Body of pancreas (tissue), 4 donors: ENCODE measurements at regions not wholly inside any gene's neighbourhood (a gene's known extent, or its start where the extent isn't known, plus 50 kb on each side); places are given as distances from the start of the nearest gene placed in this dataset.

Experiments used
- CTCF ChIP-seq, 7 experiments: fragments of 450-650 bp in 4 of 7; fragments of 200-600 bp in 3 of 7; sonication (generic) in 3 of 7; IDR thresholded peaks; one replicate each; pipeline ENCODE4 v1.5.1; 2016 to 2019; ENCODE audit warnings: antibody characterized with exemption in 7 of 7
- POLR2A ChIP-seq, 3 donors: fragments of 450-650 bp; IDR thresholded peaks; one replicate each; pipeline ENCODE4 v1.6.1; 2016; ENCODE audit warnings: antibody characterized with exemption in 3 of 3, mild to moderate bottlenecking in 2 of 3

- no peak for TF ChIP-seq CTCF (IDR thresholded peaks at IDR 0.05)
- TF ChIP-seq POLR2A (IDR thresholded peaks at IDR 0.05) = no peak
Measured at GRCh38 chr2:164015328-164016123, 279.7 kb upstream of the FIGN start.
